ENCODE measurements at regions not wholly inside any gene's neighbourhood (a gene's known extent, or its start where the extent isn't known, plus 50 kb on each side); places are given as distances from the start of the nearest gene placed in this dataset.

GRCh38 chr14:81655423-81656314 is 122.0 kb upstream of the SEL1L start:
- no peak for TF ChIP-seq CTCF (IDR thresholded peaks at IDR 0.05)

DNA sequence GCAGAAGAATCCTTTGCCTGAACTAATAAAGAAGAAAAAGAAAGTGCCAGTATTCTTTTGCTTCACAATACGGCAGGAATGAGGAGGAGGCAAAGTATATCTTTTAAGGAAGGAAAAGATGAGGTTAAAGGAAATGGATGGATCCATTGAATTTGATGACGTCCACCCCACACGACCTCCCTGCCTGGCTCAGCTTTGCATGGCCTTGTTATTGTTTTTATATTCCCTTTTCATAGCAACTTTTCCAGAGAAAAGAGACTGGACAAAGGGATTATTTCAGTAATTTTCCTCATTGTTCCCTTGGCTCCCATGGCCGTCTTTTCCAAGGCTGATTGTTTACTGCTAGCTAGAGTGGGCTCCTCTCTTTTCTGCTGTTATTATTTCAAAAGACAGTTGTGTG is 123.2 kb upstream of the SEL1L start:
- Histone ChIP-seq H3K27ac (ENCODE audit: low read length) (no peak overlapping the region), H3K9me3 (ENCODE audit: control insufficient read depth, insufficient read depth, low read length) (no peaks in the 10 kb centered on the region), H3K36me3 (ENCODE audit: control insufficient read depth, insufficient read depth, low read length) (no peaks in the 10 kb centered on the region), H3K4me1 (ENCODE audit: control insufficient read depth, insufficient read depth, low read length) (no peaks in the 10 kb centered on the region), H3K27me3 (ENCODE audit: control insufficient read depth, insufficient read depth, low read length) (no peaks in the 10 kb centered on the region), H3K4me3 (ENCODE audit: low read length) (no peak overlapping the region)
- Mint-ChIP-seq H3K27me3 (ENCODE audit: low read depth in 2 of 2) (no peaks in the 10 kb centered on the region), H3K9me3 (peaks cover 2 to 6% of the 10 kb centered on the region in 2 donors), H3K4me3 (no peak overlapping the region), H3K27ac (no peak overlapping the region), H3K4me1 (no peaks in the 10 kb centered on the region), H3K36me3 (no peaks in the 10 kb centered on the region)
- 51% methylated on average over 3 of the region's 4 CpGs for WGBS (ENCODE audit: insufficient coverage)
- DNase-seq (no peak), ATAC-seq (no peak)
- intact Hi-C loops (cut with micrococcal nuclease), result no loop called here
- no peak for TF ChIP-seq CTCF (IDR thresholded peaks at IDR 0.05)

More at GRCh38 chr14:81655423-81656314, 122.0 kb upstream of the SEL1L start:
- no peak overlapping the region for H3K27ac ChIP-seq (ENCODE audit: low read length)
- H3K36me3 ChIP-seq (ENCODE audit: control insufficient read depth, insufficient read depth, low read length), result no peaks in the 10 kb centered on the region
- Mint-ChIP-seq H3K27ac (no peak overlapping the region), H3K9me3 (peaks cover 2 to 3% of the 10 kb centered on the region in 2 donors), H3K4me3 (no peak overlapping the region), H3K27me3 (ENCODE audit: low read depth in 2 of 2) (no peaks in the 10 kb centered on the region), H3K4me1 (no peaks in the 10 kb centered on the region), H3K36me3 (no peaks in the 10 kb centered on the region)
- DNase-seq (no peak), ATAC-seq (no peak)
- H3K27me3 ChIP-seq (ENCODE audit: control insufficient read depth, insufficient read depth, low read length), result no peaks in the 10 kb centered on the region
- WGBS (ENCODE audit: insufficient coverage), result 83% methylated on average over 6 of the region's 6 CpGs
- intact Hi-C loops (cut with micrococcal nuclease), result no loop called here
- no peak overlapping the region for H3K4me3 ChIP-seq (ENCODE audit: low read length)
- no peaks in the 10 kb centered on the region for H3K9me3 ChIP-seq (ENCODE audit: control insufficient read depth, insufficient read depth, low read length)
- no peaks in the 10 kb centered on the region for H3K4me1 ChIP-seq (ENCODE audit: control insufficient read depth, insufficient read depth, low read length)

- Histone ChIP-seq H3K9me3 (ENCODE audit: control insufficient read depth, insufficient read depth, low read length) (no peaks in the 10 kb centered on the region), H3K36me3 (ENCODE audit: control insufficient read depth, insufficient read depth, low read length) (no peaks in the 10 kb centered on the region), H3K27ac (ENCODE audit: low read length) (no peak overlapping the region), H3K4me1 (ENCODE audit: control insufficient read depth, insufficient read depth, low read length) (no peaks in the 10 kb centered on the region), H3K4me3 (ENCODE audit: low read length) (no peak overlapping the region), H3K27me3 (ENCODE audit: control insufficient read depth, insufficient read depth, low read length) (no peaks in the 10 kb centered on the region)
- ATAC-seq (no peak), DNase-seq (no peak)
- Mint-ChIP-seq H3K4me3 (no peak overlapping the region), H3K27me3 (ENCODE audit: low read depth in 2 of 2) (no peaks in the 10 kb centered on the region), H3K4me1 (no peaks in the 10 kb centered on the region), H3K27ac (no peak overlapping the region), H3K36me3 (no peaks in the 10 kb centered on the region), H3K9me3 (peaks cover 0 to 4% of the 10 kb centered on the region in 2 donors)
- intact Hi-C loops (cut with micrococcal nuclease), result no loop called here
- TF ChIP-seq CTCF (IDR thresholded peaks at IDR 0.05), result no peak
- WGBS (ENCODE audit: insufficient coverage), result 64% methylated on average over 5 of the region's 5 CpGs
These were observed 128.4 kb upstream of the SEL1L start for GRCh38 chr14:81662066-81662465.

Data from natural killer cell (primary cell).